LNCAP (cell line): ENCODE measurements at regions not wholly inside any gene's neighbourhood (a gene's known extent, or its start where the extent isn't known, plus 50 kb on each side); places are given as distances from the start of the nearest gene placed in this dataset.

Experiments
- CTCF ChIP-seq: fragments of 450-650 bp; IDR thresholded peaks from 2 replicates; pipeline ENCODE4 v1.5.1; 2017; ENCODE audit warnings: mild to moderate bottlenecking

DNA sequence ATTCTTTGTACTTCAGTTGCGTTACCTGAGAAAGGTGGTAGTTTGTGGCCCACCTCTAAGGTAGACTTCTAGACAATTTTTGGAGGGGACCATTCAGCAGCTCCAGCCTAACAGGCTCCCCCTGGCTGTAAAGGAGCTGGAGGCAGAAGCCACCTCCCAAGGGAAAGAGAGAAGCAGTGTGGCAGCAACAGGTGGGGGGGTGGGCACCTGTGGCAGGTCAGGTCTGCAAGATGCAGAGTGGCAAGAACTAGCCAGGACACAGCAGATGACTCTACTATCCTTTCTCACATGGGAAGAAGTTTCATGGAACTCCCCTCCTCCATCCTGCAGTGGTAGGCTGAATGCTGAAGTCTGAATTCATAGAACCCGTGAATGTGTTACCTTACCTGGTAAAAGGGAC is 148.3 kb upstream of the DTNBP1 start:
- TF ChIP-seq CTCF: no peak

DNA sequence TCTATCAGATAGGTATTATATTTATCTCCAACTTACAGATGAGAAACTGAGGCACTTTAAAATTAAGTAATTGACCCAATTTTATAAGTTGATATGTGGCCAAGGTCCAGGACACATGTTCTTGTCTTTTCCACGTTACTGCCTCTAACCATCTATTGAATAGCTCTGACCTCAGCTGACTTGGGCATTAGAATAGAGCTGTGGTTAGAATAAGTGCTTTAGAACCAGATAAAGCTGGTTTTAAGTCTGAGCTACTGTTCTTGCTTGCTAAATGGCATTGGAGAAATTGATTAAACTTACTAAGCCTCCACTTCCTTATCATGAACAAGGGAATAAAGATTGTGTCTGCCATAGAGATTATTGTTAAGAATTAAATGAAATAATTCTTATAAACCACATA is 147.8 kb upstream of the DTNBP1 start:
- TF ChIP-seq CTCF: no peak

DNA sequence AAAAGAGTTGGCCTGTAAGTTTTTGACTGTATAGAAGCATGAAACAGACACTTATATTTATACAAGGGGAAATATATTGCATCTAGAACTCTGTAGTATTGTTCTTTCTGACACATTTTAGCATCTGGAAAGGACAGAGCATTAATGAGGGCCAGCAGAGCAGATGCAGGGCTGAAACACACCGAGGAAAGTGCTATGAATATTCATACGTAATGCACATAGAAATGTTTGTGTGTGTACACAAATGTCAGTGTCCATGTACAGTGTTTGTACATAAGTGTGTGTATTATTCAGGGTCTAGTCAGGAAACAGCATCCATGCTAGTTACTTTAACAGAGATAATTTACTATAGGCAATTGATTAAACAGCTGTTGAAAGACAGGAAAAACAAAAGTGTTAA is 146.5 kb upstream of the DTNBP1 start:
- no peak for TF ChIP-seq CTCF

DNA sequence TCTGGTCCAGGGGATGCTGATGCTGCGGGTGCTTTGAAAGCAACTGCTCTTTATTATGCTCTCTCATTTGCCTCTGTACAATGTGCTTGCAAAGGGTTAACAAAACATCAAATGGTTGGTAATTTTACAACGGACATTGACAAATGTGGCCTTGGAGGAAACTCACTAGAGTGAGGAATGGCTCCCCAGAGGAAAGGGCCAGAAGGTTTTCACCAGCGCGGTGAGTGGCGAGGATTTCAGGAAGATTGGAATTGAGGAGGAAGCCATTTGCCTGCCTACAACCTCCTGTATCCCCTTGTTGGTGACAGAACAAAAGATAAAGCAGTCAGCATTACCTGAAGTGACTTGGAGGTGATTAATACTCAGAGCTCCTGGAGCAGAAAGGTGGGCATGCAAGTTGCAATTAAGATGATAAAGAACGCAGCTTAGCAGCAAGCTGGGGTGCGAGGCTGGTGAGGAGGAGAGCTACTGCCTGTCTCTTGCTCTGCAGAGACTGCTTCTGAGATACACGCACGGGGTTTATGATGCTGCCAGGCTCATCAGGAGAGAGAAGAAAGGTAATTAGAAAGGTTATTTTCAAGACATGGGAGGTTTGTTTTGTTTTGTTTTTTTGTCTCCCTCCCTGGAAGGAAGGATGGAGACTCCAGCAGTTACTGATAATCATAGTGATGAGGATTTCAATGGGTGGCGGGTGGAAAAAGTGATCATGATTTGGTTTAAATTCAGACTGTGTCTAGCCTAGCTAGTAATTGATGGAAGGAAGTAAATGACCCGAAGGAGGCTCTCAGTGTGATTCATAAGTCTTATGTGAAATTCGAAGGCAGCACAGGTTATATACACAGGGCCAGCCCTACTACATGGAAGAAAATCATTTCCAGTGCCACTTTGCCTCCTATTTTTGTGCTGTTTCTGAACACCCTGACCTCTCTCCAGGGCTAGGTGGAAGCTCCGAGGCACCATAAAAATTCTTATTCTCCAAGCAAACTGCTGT is 141.6 kb upstream of the DTNBP1 start:
- TF ChIP-seq CTCF: no peak

GRCh38 chr6:15802466-15802865 is 139.6 kb upstream of the DTNBP1 start:
- no peak for TF ChIP-seq CTCF

DNA sequence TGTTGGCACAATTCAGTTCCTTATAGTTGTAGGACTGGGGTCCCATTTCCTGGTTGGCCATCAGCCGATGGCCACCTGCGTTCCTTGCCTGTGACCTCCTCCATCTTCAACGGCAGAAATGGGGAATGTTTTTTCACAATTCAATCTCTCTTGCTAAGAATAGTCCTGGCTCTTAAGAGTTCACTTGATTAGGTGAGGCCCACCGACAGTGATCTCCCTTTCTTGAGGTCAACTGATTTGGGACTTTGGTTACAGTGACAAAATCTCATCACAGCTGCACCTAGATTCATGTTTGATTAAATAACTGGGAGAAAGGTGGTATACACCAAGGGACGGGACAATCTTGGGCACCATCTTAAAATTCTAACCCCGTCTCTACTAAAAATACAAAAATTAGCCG is 139.1 kb upstream of the DTNBP1 start:
- TF ChIP-seq CTCF: no peak

GRCh38 chr6:15800841-15801617 is 138.2 kb upstream of the DTNBP1 start:
- TF ChIP-seq CTCF: no peak
